ENCODE measurements at regions not wholly inside any gene's neighbourhood (a gene's known extent, or its start where the extent isn't known, plus 50 kb on each side); places are given as distances from the start of the nearest gene placed in this dataset.

GRCh38 chr4:30471861-30472260 is 248.3 kb upstream of the PCDH7 start:
- Histone ChIP-seq H3K4me3 (ENCODE audit: low read depth, low read length) (no peak overlapping the region), H3K36me3 (no peaks in the 10 kb centered on the region), H3K27me3 (no peaks in the 10 kb centered on the region), H3K9me3 (no peaks in the 10 kb centered on the region), H3K4me1 (no peaks in the 10 kb centered on the region)
- TF ChIP-seq CTCF (IDR thresholded peaks at IDR 0.05; ENCODE audit: low read depth, low read length), result no peak
- no peak for DNase-seq

DNA sequence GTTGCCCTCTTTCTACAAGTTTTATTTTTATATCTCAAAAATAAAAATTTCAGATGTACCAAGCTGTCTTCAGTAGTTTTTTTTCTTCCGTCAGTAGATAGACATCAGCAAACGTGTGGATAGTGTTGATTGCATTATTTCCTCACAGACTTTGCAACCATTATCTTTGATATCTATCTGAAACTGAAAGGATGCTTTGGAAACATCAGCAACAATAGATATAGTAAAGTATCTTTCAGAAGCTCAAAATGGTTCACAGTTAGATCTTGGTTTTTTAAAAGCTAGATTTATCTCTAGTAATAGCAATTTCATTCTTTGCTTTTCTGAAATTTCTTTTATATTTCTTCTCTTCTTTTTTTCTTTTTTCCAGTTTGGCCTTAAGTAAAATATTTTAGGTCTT is 246.9 kb upstream of the PCDH7 start:
- Histone ChIP-seq H3K36me3 (no peaks in the 10 kb centered on the region), H3K4me3 (ENCODE audit: low read depth, low read length) (no peak overlapping the region), H3K4me1 (no peaks in the 10 kb centered on the region), H3K9me3 (no peaks in the 10 kb centered on the region), H3K27me3 (no peaks in the 10 kb centered on the region)
- no peak for DNase-seq
- no peak for TF ChIP-seq CTCF (IDR thresholded peaks at IDR 0.05; ENCODE audit: low read depth, low read length)

GRCh38 chr4:30495251-30495650 is 224.9 kb upstream of the PCDH7 start:
- H3K4me3 ChIP-seq (ENCODE audit: low read depth, low read length), result no peak overlapping the region
- TF ChIP-seq CTCF (IDR thresholded peaks at IDR 0.05; ENCODE audit: low read depth, low read length), result no peak
- H3K27me3 ChIP-seq, result no peaks in the 10 kb centered on the region
- H3K4me1 ChIP-seq, result no peaks in the 10 kb centered on the region
- no peaks in the 10 kb centered on the region for H3K36me3 ChIP-seq
- no peaks in the 10 kb centered on the region; the same call in 1 of the 2 replicates for H3K9me3 ChIP-seq
- no peak for DNase-seq

- H3K4me1 ChIP-seq, result no peaks in the 10 kb centered on the region
- no peak overlapping the region for H3K4me3 ChIP-seq (ENCODE audit: low read depth, low read length)
- no peaks in the 10 kb centered on the region; the same call in 1 of the 2 replicates for H3K9me3 ChIP-seq
- H3K36me3 ChIP-seq, result no peaks in the 10 kb centered on the region
- TF ChIP-seq CTCF (IDR thresholded peaks at IDR 0.05; ENCODE audit: low read depth, low read length), result no peak
- DNase-seq, result no peak
- H3K27me3 ChIP-seq, result no peaks in the 10 kb centered on the region
Measured at GRCh38 chr4:30495651-30496310, 224.4 kb upstream of the PCDH7 start.

DNA sequence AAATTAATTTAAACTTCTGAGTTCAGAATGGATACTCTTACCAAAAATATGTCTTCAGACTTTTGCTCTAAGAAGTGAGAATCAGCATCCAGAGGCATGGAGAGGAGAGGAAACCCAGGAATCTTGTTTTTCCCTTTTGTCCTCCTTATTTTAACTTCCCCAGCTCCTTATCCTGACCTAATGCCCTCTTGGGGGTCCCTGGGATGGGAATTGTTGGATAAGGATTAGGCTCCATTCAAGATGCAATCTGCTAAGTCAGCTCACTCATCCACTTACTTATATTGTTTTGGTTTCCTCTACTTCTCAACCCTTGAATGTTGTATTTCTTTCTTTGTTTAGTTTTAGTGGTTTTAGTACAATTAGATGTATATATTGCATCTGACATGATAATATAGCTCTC is 208.4 kb upstream of the PCDH7 start:
- no peak for DNase-seq
- Histone ChIP-seq H3K36me3 (no peaks in the 10 kb centered on the region), H3K27me3 (no peaks in the 10 kb centered on the region), H3K4me3 (ENCODE audit: low read depth, low read length) (no peak overlapping the region), H3K4me1 (no peaks in the 10 kb centered on the region), H3K9me3 (no peaks in the 10 kb centered on the region)
- no peak for TF ChIP-seq CTCF (IDR thresholded peaks at IDR 0.05; ENCODE audit: low read depth, low read length)

DNA sequence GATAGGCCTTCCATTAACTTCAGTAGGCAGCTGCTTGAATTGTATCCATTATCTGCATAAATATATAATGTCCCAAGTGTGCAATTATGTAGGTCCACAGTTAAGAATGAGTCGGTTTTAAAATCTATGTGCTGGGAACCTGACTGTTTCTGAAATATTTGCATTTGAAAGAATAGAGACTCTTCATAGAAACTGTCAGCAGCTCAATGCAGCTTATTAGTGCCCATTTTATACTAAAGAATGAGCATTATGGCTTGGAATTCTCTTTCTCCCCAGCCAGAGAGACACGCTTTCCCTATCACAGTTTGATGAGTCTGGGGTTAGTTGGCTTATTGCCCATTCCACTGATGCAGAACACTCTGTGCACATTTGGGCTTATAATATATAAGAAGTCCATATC is 202.0 kb upstream of the PCDH7 start:
- Histone ChIP-seq H3K9me3 (no peaks in the 10 kb centered on the region), H3K4me3 (ENCODE audit: low read depth, low read length) (no peak overlapping the region), H3K4me1 (no peaks in the 10 kb centered on the region), H3K36me3 (no peaks in the 10 kb centered on the region), H3K27me3 (no peaks in the 10 kb centered on the region)
- TF ChIP-seq CTCF (IDR thresholded peaks at IDR 0.05; ENCODE audit: low read depth, low read length), result no peak
- no peak for DNase-seq
